ENCODE measurements at regions not wholly inside any gene's neighbourhood (a gene's known extent, or its start where the extent isn't known, plus 50 kb on each side); places are given as distances from the start of the nearest gene placed in this dataset.

- Histone ChIP-seq H3K27me3 (ENCODE audit: insufficient read depth) (no peaks in the 10 kb centered on the region), H3K36me3 (replicated peaks in 1 of 2; ENCODE audit: control insufficient read depth in 1 of 2, insufficient read depth in 2 of 2, low read length in 1 of 2) (no peaks in the 10 kb centered on the region), H3K4me1 (ENCODE audit: control insufficient read depth in 1 of 2, insufficient read depth in 2 of 2, low read depth in 1 of 2, low read length in 1 of 2) (no peaks in the 10 kb centered on the region), H3K79me2 (ENCODE audit: insufficient read depth) (no peaks in the 10 kb centered on the region), H3K4me2 (no peak overlapping the region), H3K9ac (no peak overlapping the region), H3F3A (replicated peaks; ENCODE audit: insufficient read depth) (no peaks in the 10 kb centered on the region), H3K9me3 (no peaks in the 10 kb centered on the region), H4K20me1 (ENCODE audit: insufficient read depth) (no peaks in the 10 kb centered on the region), H3K27ac (ENCODE audit: low read depth in 2 of 2, low read length in 1 of 2) (no peak overlapping the region), H2AFZ (ENCODE audit: low read depth) (no peak overlapping the region), H3K4me3 (ENCODE audit: low read depth in 2 of 2, low read length in 1 of 2) (no peak overlapping the region), H3K9me2 (no peaks in the 10 kb centered on the region)
- ChIA-PET CTCF (no interaction called here), POLR2A (no interaction called here)
- TF ChIP-seq RAD21 (IDR thresholded peaks at IDR 0.05; ENCODE audit: low read length) (no peak), RCOR1 (IDR thresholded peaks at IDR 0.05; ENCODE audit: low read length) (no peak)
- no peak for DNase-seq
- 11% methylated on average over 5 of the region's 5 CpGs for WGBS (ENCODE audit: low lambda C conversion rate)
Observed at GRCh38 chr5:128778474-128778873, 186.8 kb upstream of the SLC27A6 start.

- H3K4me1 ChIP-seq (ENCODE audit: control insufficient read depth in 1 of 2, insufficient read depth in 2 of 2, low read depth in 1 of 2, low read length in 1 of 2): no peaks in the 10 kb centered on the region
- no peak for DNase-seq
- peak overlapping the region; percentile 27; the same call in 1 of the 2 replicates for H3K4me2 ChIP-seq
- no peak overlapping the region for H2AFZ ChIP-seq (ENCODE audit: low read depth)
- no peaks in the 10 kb centered on the region for H3K9me3 ChIP-seq
- no peaks in the 10 kb centered on the region for H3K9me2 ChIP-seq
- ChIA-PET POLR2A (interaction anchor here (0.6 kb wide), 1 partner anchor 22 kb away, joined by 3 read pairs; no protein-coding TSS in a partner anchor), CTCF (no interaction called here)
- H3K9ac ChIP-seq: no peak overlapping the region
- no peaks in the 10 kb centered on the region for H4K20me1 ChIP-seq (ENCODE audit: insufficient read depth)
- H3K79me2 ChIP-seq (ENCODE audit: insufficient read depth): no peaks in the 10 kb centered on the region
- 1% methylated on average over 4 of the region's 4 CpGs for WGBS (ENCODE audit: low lambda C conversion rate)
- no peaks in the 10 kb centered on the region for H3K27me3 ChIP-seq (ENCODE audit: insufficient read depth)
- no peaks in the 10 kb centered on the region for H3K36me3 ChIP-seq (replicated peaks in 1 of 2; ENCODE audit: control insufficient read depth in 1 of 2, insufficient read depth in 2 of 2, low read length in 1 of 2)
- TF ChIP-seq FOSL2 (IDR thresholded peaks at IDR 0.05; ENCODE audit: borderline replicate concordance, low read depth) (0 out of 2 replicates have a peak, but pooled peaks have one; percentile 5), CTCF (IDR thresholded peaks at IDR 0.05) (no peak), SIN3A (IDR thresholded peaks at IDR 0.05; ENCODE audit: borderline replicate concordance, low read depth, low read length) (no peak), JUND (IDR thresholded peaks at IDR 0.05) (0 out of 2 replicates have a peak, but pooled peaks have one; percentile 5), TCF12 (IDR thresholded peaks at IDR 0.05) (no peak), FOXJ3 (CRISPR knock-in tag; IDR thresholded peaks at IDR 0.05) (no peak), MXI1 (IDR thresholded peaks at IDR 0.05; ENCODE audit: low read depth, low read length) (no peak)
- no peak overlapping the region for H3K4me3 ChIP-seq (ENCODE audit: low read depth in 2 of 2, low read length in 1 of 2)
- peak overlapping the region in 1 of 2 experiments; percentile 47; a peak in 1 of 4 replicates for H3K27ac ChIP-seq (ENCODE audit: low read depth in 2 of 2, low read length in 1 of 2)
- no peaks in the 10 kb centered on the region for H3F3A ChIP-seq (replicated peaks; ENCODE audit: insufficient read depth)
Observed at GRCh38 chr5:128782446-128782845, 182.8 kb upstream of the SLC27A6 start.

GRCh38 chr5:128784726-128785125, 180.6 kb upstream of the SLC27A6 start:
- POLR2A ChIA-PET: no interaction called here

More at GRCh38 chr5:128784726-128785125, 180.6 kb upstream of the SLC27A6 start:
- Histone ChIP-seq H3K9me2 (no peaks in the 10 kb centered on the region), H3K9ac (no peak overlapping the region), H3K4me3 (ENCODE audit: low read depth in 2 of 2, low read length in 1 of 2) (no peak overlapping the region), H3K27me3 (ENCODE audit: insufficient read depth) (no peaks in the 10 kb centered on the region), H3K4me2 (no peak overlapping the region), H3F3A (replicated peaks; ENCODE audit: insufficient read depth) (no peaks in the 10 kb centered on the region), H3K79me2 (ENCODE audit: insufficient read depth) (no peaks in the 10 kb centered on the region), H3K4me1 (ENCODE audit: control insufficient read depth in 1 of 2, insufficient read depth in 2 of 2, low read depth in 1 of 2, low read length in 1 of 2) (no peaks in the 10 kb centered on the region), H3K27ac (ENCODE audit: low read depth in 2 of 2, low read length in 1 of 2) (no peak overlapping the region), H4K20me1 (ENCODE audit: insufficient read depth) (no peaks in the 10 kb centered on the region), H2AFZ (ENCODE audit: low read depth) (no peak overlapping the region), H3K36me3 (replicated peaks in 1 of 2; ENCODE audit: control insufficient read depth in 1 of 2, insufficient read depth in 2 of 2, low read length in 1 of 2) (no peaks in the 10 kb centered on the region), H3K9me3 (no peaks in the 10 kb centered on the region)
- CTCF ChIA-PET: no interaction called here
- TF ChIP-seq MEF2A (IDR thresholded peaks at IDR 0.05; ENCODE audit: borderline replicate concordance, low read depth) (no peak), EP300 (IDR thresholded peaks at IDR 0.05; ENCODE audit: borderline replicate concordance in 1 of 2, low read depth in 1 of 2, low read length in 1 of 2) (no peak), TAF1 (IDR thresholded peaks at IDR 0.05; ENCODE audit: borderline replicate concordance, low read depth, low read length) (no peak), MAX (IDR thresholded peaks at IDR 0.05; ENCODE audit: low read depth) (no peak), IRF3 (IDR thresholded peaks at IDR 0.05; ENCODE audit: low read depth, low read length) (no peak)
- 36% methylated on average over 1 of the region's 1 CpG for WGBS (ENCODE audit: low lambda C conversion rate)
- no peak for DNase-seq
